ENCODE measurements at regions not wholly inside any gene's neighbourhood (a gene's known extent, or its start where the extent isn't known, plus 50 kb on each side); places are given as distances from the start of the nearest gene placed in this dataset.

- CTCF ChIA-PET, result interaction anchor here (3.2 kb wide), 1 partner anchor 15 kb away, joined by 10 read pairs; no protein-coding TSS in a partner anchor
- Mint-ChIP-seq H3K4me3 (no peak overlapping the region), H3K36me3 (ENCODE audit: low read depth) (peaks cover 4% of the 10 kb centered on the region), H3K9me3 (peaks cover 8% of the 10 kb centered on the region), H3K27ac (no peak overlapping the region), H3K27me3 (no peaks in the 10 kb centered on the region), H3K4me1 (ENCODE audit: low read depth) (peaks cover 50% of the 10 kb centered on the region)
- no peak for TF ChIP-seq CTCF (IDR thresholded peaks at IDR 0.05)
- intact Hi-C loops (cut with micrococcal nuclease), result no loop called here
- DNase-seq (no peak), ATAC-seq (no peak)
- POLR2A ChIA-PET, result interaction anchor here (2.0 kb wide), 1 partner anchor 9 kb away, joined by 5 read pairs; no protein-coding TSS in a partner anchor
Observed at GRCh38 chr10:3975016-3975415, 190.0 kb upstream of the KLF6 start.

GRCh38 chr10:3972460-3973301 is 187.7 kb upstream of the KLF6 start:
- Mint-ChIP-seq H3K36me3 (ENCODE audit: low read depth) (peaks cover 4% of the 10 kb centered on the region), H3K27me3 (no peaks in the 10 kb centered on the region), H3K9me3 (peaks cover 6% of the 10 kb centered on the region), H3K4me3 (peak overlapping the region; percentile 58), H3K27ac (peak overlapping the region; percentile 97), H3K4me1 (ENCODE audit: low read depth) (peaks cover 45% of the 10 kb centered on the region)
- CTCF ChIA-PET, result interaction anchor here (1.0 to 3.2 kb wide), 3 partner anchors 9 to 25 kb away, joined by 3 to 10 read pairs (median 4); no protein-coding TSS in a partner anchor
- TF ChIP-seq CTCF (IDR thresholded peaks at IDR 0.05), result no peak
- DNase-seq, result peak; percentile 57
- intact Hi-C loops (cut with micrococcal nuclease), result no loop called here
- ATAC-seq, result peak; percentile 85
- POLR2A ChIA-PET, result interaction anchor here (1.0 to 4.1 kb wide), 6 partner anchors 9 to 288 kb away, joined by 3 to 16 read pairs (median 4); partner anchors contain the start of gene KLF6

GRCh38 chr10:3971713-3972112 is 186.7 kb upstream of the KLF6 start:
- no peak overlapping the region for H3K4me3 Mint-ChIP-seq
- peaks cover 45% of the 10 kb centered on the region for H3K4me1 Mint-ChIP-seq (ENCODE audit: low read depth)
- ATAC-seq, result peak; percentile 43

GRCh38 chr10:3969876-3970666 is 185.1 kb upstream of the KLF6 start:
- no peaks in the 10 kb centered on the region for H3K27me3 Mint-ChIP-seq
- DNase-seq (no peak), ATAC-seq (no peak)
- peaks cover 45% of the 10 kb centered on the region for H3K4me1 Mint-ChIP-seq (ENCODE audit: low read depth)
- POLR2A ChIA-PET, result interaction anchor here (0.6 to 4.1 kb wide), 4 partner anchors 9 to 142 kb away, joined by 3 to 16 read pairs (median 4); no protein-coding TSS in a partner anchor
- H3K27ac Mint-ChIP-seq, result peak overlapping the region; percentile 97
- no peak for TF ChIP-seq CTCF (IDR thresholded peaks at IDR 0.05)
- peaks cover 4% of the 10 kb centered on the region for H3K36me3 Mint-ChIP-seq (ENCODE audit: low read depth)
- CTCF ChIA-PET, result interaction anchor here (0.8 to 1.7 kb wide), 2 partner anchors 8 to 10 kb away, joined by 3 to 7 read pairs; no protein-coding TSS in a partner anchor
- no peak overlapping the region for H3K4me3 Mint-ChIP-seq
- H3K9me3 Mint-ChIP-seq, result peaks cover 6% of the 10 kb centered on the region
- intact Hi-C loops (cut with micrococcal nuclease), result no loop called here

More at GRCh38 chr10:3971713-3972112, 186.7 kb upstream of the KLF6 start:
- H3K27me3 Mint-ChIP-seq, result no peaks in the 10 kb centered on the region
- CTCF ChIA-PET, result interaction anchor here (1.7 kb wide), 1 partner anchor 26 kb away, joined by 4 read pairs; no protein-coding TSS in a partner anchor
- H3K27ac Mint-ChIP-seq, result peak overlapping the region; percentile 97
- peaks cover 6% of the 10 kb centered on the region for H3K9me3 Mint-ChIP-seq
- TF ChIP-seq CTCF (IDR thresholded peaks at IDR 0.05), result no peak
- DNase-seq, result no peak
- intact Hi-C loops (cut with micrococcal nuclease), result no loop called here
- POLR2A ChIA-PET, result interaction anchor here (1.5 to 4.1 kb wide), 2 partner anchors 11 to 186 kb away, joined by 5 to 16 read pairs; partner anchors contain the start of gene KLF6
- peaks cover 4% of the 10 kb centered on the region for H3K36me3 Mint-ChIP-seq (ENCODE audit: low read depth)
